ENCODE measurements at regions not wholly inside any gene's neighbourhood (a gene's known extent, or its start where the extent isn't known, plus 50 kb on each side); places are given as distances from the start of the nearest gene placed in this dataset.

DNA sequence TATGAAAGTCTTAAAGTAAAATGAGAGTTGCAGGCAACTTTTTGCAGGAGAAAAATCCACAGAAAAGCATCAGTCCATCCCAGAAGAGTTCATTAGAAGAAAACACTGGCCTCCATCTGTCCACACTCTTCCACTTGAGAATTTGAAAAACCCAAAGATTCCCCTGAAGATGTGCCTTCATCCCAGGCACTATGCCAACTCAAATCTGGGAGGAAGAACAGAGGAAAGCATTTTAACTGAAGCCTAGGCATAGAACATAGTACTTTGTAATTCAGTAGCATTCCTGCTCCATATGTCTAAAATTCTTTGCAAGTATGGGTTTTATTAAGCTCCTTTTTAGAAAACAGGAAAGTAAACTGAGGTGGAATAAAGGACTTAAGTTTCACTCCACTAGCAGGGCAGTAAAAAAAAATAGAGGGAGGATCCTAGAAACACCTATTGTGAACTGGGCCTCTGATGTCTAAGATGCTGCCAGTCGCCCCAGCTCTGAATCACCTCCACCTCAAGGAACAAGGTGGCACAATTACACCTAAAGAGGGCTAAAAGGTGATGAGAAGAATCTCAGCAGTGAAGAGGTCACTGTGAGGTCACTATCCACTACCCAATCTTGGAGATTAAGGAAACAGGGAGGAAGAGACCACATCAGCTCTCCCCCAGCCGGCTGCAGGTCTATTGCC lies 141.9 kb upstream of the FAM241A start:
- no peak overlapping the region for H3K27ac Mint-ChIP-seq (ENCODE audit: unreplicated experiment)
- no peaks in the 10 kb centered on the region for H3K9me3 Mint-ChIP-seq (ENCODE audit: low read depth)
- TF ChIP-seq, protein P1, sequence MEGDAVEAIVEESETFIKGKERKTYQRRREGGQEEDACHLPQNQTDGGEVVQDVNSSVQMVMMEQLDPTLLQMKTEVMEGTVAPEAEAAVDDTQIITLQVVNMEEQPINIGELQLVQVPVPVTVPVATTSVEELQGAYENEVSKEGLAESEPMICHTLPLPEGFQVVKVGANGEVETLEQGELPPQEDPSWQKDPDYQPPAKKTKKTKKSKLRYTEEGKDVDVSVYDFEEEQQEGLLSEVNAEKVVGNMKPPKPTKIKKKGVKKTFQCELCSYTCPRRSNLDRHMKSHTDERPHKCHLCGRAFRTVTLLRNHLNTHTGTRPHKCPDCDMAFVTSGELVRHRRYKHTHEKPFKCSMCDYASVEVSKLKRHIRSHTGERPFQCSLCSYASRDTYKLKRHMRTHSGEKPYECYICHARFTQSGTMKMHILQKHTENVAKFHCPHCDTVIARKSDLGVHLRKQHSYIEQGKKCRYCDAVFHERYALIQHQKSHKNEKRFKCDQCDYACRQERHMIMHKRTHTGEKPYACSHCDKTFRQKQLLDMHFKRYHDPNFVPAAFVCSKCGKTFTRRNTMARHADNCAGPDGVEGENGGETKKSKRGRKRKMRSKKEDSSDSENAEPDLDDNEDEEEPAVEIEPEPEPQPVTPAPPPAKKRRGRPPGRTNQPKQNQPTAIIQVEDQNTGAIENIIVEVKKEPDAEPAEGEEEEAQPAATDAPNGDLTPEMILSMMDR (IDR thresholded peaks at IDR 0.05), result no peak
- no peaks in the 10 kb centered on the region for H3K4me1 Mint-ChIP-seq (ENCODE audit: low read depth)
- peaks cover 31% of the 10 kb centered on the region for H3K27me3 Mint-ChIP-seq (ENCODE audit: low read depth)
- H3K36me3 Mint-ChIP-seq (ENCODE audit: low read depth), result no peaks in the 10 kb centered on the region
- DNase-seq (ENCODE audit: low spot score), result no peak
- H3K4me3 Mint-ChIP-seq (ENCODE audit: unreplicated experiment), result no peak overlapping the region

DNA sequence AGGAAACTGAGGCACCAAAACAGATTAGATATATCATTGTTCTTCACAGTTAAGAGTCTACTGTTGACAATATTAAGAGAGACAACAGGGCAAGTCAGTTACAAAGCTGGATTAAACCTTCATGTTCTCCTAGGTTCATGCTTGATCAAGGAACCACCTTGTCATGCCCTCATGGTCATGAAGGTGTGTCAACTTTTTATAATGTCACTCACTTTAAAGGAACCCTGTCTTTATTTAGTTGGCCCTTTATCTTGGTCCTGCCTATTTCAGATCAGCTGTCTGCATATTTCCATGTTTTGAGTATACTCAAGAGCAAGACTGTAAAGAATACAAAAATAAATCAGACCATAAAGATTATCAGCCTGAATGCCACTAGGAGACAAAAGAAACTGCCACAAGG lies 140.2 kb upstream of the FAM241A start:
- TF ChIP-seq, protein P1 (IDR thresholded peaks at IDR 0.05), result no peak
- H3K9me3 Mint-ChIP-seq (ENCODE audit: low read depth), result no peaks in the 10 kb centered on the region
- H3K4me3 Mint-ChIP-seq (ENCODE audit: unreplicated experiment), result no peak overlapping the region
- no peaks in the 10 kb centered on the region for H3K36me3 Mint-ChIP-seq (ENCODE audit: low read depth)
- no peak for DNase-seq (ENCODE audit: low spot score)
- H3K27ac Mint-ChIP-seq (ENCODE audit: unreplicated experiment), result no peak overlapping the region
- peaks cover 26% of the 10 kb centered on the region for H3K27me3 Mint-ChIP-seq (ENCODE audit: low read depth)
- no peaks in the 10 kb centered on the region for H3K4me1 Mint-ChIP-seq (ENCODE audit: low read depth)

DNA sequence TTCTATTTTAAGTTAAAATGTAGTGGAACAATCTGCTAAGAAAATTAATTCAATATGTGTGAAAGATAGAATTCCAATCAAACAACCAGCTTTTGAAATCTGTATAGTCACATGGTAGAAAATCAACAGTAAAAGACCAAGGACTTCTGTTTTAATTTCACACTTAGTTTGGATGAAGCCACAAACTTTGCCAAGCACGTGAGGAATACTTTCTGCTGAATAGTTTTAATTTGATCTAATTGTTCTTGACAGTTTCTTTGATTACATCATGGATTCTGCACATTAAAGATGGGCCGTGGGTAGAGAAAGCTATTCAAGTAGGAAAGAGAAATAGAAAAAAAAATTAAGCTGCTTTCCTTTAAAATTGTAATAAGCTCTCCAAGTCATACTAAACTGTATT lies 137.9 kb upstream of the FAM241A start:
- no peaks in the 10 kb centered on the region for H3K36me3 Mint-ChIP-seq (ENCODE audit: low read depth)
- DNase-seq (ENCODE audit: low spot score), result no peak
- TF ChIP-seq, protein P1 (IDR thresholded peaks at IDR 0.05), result no peak
- peaks cover 25% of the 10 kb centered on the region for H3K27me3 Mint-ChIP-seq (ENCODE audit: low read depth)
- H3K4me1 Mint-ChIP-seq (ENCODE audit: low read depth), result no peaks in the 10 kb centered on the region
- no peak overlapping the region for H3K4me3 Mint-ChIP-seq (ENCODE audit: unreplicated experiment)
- no peaks in the 10 kb centered on the region for H3K9me3 Mint-ChIP-seq (ENCODE audit: low read depth)
- no peak overlapping the region for H3K27ac Mint-ChIP-seq (ENCODE audit: unreplicated experiment)

DNA sequence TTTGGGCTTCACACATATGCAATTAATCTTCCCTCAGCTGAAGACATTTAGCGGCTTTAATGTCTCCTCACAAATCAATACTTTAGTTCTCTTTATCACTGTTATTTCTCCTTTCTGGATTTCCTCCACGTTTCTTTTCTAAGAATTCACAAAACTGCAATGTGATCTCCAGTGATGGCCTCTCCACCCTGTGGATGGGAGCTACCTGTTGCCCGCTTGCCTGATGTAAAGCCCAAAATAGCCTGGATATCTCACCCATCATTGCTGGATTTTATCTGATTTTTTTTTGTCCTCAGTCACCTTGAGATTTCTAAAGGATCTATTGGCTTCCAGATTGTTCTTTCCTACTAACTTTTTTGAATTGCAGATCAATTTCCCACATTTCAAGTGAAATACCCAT lies 129.3 kb upstream of the FAM241A start:
- Mint-ChIP-seq H3K27me3 (ENCODE audit: low read depth) (peaks cover 28% of the 10 kb centered on the region), H3K9me3 (ENCODE audit: low read depth) (no peaks in the 10 kb centered on the region), H3K4me1 (ENCODE audit: low read depth) (no peaks in the 10 kb centered on the region)

DNA sequence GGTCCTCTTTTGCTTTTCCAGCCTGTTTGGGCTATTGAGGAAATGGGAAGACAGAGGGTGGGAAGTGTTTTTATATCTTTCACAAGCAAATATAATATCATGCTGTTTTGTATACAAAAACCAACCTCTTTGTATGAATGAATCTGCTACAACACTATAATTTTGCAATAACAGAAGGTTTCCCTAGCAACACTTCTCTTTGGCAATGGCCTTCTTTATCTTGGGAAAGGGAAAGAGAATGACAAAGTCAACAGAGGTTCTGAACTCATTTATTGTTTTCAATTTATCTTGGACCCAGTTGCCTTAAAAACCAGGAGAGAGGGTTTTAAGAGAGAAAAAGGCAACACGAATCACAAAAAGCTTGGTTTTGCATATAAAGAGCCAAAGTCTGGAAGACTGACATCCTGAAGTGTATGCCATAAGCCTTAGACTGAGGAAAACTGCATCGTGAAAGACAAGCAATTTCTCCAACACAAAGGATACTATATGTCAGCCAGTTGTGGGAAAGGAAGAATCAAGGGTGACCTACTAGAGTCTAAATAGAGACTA lies 121.8 kb upstream of the FAM241A start:
- H3K4me3 Mint-ChIP-seq (ENCODE audit: unreplicated experiment), result no peak overlapping the region
- DNase-seq (ENCODE audit: low spot score), result no peak
- H3K27me3 Mint-ChIP-seq (ENCODE audit: low read depth), result peaks cover 49% of the 10 kb centered on the region
- TF ChIP-seq, protein P1 (IDR thresholded peaks at IDR 0.05), result no peak
- no peaks in the 10 kb centered on the region for H3K9me3 Mint-ChIP-seq (ENCODE audit: low read depth)
- no peaks in the 10 kb centered on the region for H3K4me1 Mint-ChIP-seq (ENCODE audit: low read depth)
- peaks cover 3% of the 10 kb centered on the region for H3K36me3 Mint-ChIP-seq (ENCODE audit: low read depth)
- H3K27ac Mint-ChIP-seq (ENCODE audit: unreplicated experiment), result no peak overlapping the region

More for the DNA sequence above, 129.3 kb upstream of the FAM241A start:
- no peak for DNase-seq (ENCODE audit: low spot score)
- Mint-ChIP-seq H3K36me3 (ENCODE audit: low read depth) (peaks cover 3% of the 10 kb centered on the region), H3K27ac (ENCODE audit: unreplicated experiment) (no peak overlapping the region), H3K4me3 (ENCODE audit: unreplicated experiment) (no peak overlapping the region)
- TF ChIP-seq, protein P1 (IDR thresholded peaks at IDR 0.05), result no peak
